GM18867 (cell line): ENCODE measurements at regions not wholly inside any gene's neighbourhood (a gene's known extent, or its start where the extent isn't known, plus 50 kb on each side); places are given as distances from the start of the nearest gene placed in this dataset.

Experiments used
- ATAC-seq: cut with Tn5 transposase; IDR thresholded peaks from one replicate; pipeline ENCODE4 v1.9.1; 2021; ENCODE audit warnings: mild to moderate bottlenecking, moderate library complexity; ENCODE audit not compliant: unreplicated experiment

DNA sequence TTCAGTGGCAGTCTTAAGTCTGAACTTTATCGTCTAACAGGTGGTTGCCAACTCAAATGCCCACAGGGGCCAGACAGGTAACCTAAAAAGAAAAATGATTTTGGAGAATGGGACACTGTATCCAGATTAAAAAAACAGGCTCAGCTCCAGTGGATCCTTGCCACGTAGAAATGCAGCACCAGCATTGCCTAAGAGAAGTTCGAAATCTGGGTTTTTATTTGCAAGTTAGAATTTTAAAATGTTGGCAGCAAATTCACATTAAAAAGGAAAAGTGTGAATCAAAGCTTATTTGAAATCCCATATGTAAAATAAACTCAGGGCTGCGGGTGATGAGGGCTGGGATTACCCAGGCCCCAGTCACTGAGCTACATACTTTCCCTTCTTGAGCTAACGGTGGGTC, 408.5 kb upstream of the SUCLG2 start:
- no peak for ATAC-seq

DNA sequence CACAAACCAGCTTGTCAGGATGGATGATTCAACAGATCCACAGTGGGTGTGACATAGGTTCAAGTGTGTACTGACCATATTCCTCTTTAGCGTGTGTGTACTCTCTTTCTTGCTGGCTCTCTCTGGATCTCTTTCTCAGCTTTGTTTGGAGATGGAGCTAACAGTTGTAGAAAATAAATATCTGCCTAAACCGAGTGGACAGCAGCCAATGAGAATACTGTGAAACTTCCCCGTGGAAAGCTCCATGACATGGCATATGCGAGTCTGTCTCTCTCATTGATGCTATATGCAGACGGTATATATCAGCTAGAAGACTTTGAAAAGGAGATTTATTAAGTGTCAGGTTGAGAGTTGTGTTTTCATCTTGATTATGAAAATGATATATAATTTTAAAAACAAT, 406.5 kb upstream of the SUCLG2 start:
- no peak for ATAC-seq

DNA sequence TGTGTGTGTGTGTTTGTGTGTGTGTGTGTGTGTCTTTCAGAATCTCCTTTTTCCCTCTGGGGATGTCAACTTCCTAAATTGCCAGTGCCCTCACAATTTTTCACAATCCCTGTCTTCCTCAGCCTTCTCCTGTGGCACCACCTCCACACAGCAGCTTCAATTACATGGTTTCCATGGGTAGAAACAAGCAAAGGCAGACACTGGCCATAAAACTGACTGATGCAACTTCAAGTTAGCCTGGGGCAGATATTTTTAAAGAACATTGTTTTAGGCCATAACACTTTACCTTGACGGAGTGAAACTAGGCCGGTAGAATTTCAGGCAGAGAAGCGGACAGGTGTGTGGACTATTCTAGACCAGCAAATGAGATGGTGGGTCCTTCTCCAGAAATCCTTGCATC, 405.8 kb upstream of the SUCLG2 start:
- no peak for ATAC-seq

DNA sequence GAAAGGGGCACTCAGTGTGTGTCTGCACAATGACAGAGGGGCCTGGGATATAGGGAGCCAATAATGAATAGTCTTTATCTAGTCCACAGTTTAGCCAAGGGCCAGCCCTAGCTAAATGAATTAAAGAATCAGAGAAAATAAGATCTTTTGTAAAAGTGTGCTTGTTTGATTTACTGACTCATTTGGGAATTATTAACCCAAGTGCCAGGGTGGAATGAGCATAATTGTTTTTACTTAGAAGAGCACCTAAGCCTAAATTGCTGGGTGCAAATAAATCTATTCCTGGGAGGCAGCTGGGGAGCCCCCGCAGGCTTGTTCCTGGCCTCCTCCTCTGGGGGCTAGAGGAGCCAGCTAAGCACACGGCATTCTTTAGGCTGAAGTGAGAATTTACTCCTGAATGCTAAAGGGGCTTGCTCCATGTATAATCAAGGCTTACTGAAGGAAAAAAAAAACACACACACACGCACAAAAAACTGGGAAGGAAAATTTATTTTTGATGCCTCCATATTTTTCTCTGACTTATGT, 405.3 kb upstream of the SUCLG2 start:
- ATAC-seq: no peak

DNA sequence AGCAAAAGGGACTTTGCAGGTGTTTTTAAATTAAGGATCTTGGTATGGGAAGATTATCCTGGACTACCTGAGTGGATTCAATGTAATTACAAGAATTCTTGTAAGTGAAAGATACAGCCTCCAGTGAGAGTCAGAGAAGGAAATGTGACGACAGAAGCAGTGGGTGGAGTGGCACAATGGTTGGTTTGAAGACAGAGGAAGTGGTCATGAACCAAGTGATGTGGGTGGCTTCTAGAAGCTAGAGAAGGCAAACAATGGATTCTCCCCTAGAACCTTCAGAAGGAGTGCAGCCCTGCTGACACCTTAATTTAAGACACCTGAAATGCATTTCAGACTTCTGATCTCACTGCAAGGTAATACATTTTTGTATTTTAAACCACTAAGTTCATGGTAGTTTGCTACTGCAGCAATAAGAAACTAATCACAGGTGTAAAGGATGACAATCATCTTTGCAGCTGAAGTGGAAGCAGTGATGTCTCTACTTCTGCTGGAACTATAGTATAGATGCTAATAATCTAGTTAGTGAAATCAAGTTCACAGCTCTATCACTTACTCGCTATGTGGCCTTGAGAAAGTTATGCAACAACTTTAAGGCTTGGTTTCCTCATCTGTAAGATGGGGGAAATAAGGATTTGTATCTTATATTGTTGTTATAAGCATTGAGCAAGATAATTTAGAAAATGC, 403.4 kb upstream of the SUCLG2 start:
- ATAC-seq: no peak

DNA sequence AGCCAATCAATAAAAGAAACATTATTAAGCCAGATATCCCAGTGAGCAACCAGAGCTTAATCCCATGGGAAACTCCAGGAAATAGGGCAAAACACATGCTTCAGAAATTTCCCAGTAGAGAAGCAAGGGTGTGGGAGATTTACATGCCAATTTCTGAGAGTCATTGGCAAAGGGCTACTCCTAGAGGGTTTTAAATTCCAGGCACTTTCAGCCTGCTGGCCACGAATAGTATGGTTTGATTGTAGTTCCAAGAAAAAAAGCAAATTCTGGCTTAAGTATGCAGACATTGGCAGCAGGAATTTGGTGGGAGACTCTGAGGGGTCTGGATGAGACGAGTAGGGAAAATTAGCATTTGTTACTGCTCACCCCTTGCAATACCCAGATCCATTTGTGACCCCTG, 402.1 kb upstream of the SUCLG2 start:
- no peak for ATAC-seq

DNA sequence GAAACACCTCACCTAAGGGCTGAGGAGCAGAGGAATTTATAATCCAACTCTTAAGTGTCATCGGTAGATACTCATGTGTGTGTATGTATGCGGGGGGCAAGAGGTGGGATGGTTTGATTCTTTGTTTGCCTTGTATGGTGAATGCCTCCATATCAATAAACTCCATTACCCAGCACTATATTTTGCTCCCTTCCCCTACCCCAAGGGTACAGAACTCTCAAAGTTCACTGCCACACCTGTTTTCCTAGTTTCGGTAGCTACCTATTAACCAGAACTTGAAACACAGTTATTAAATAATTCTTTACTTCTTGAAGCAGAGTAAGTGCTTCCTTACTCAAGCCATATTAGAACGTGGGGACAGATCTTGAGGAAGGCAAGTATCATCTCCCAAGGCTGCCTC, 400.8 kb upstream of the SUCLG2 start:
- ATAC-seq: no peak

DNA sequence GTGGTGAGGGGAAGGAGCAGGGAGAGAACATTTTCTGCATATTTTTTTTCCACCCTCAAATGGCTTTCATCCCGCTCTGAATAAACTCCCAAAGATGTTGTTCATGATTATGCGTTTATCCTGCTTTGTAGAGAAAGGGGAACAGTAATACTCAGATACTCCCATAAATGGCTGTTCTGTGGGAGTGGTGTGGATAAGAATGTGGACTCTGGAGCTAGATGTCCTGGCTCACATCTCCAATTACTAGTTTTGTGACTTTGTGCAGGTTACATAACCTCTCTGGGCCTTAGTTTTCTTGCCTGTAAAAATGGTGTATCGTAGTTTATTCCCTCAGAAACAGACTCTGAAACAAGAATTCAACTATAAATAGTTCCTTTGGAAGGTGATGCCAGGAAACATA, 395.4 kb upstream of the SUCLG2 start:
- no peak for ATAC-seq

DNA sequence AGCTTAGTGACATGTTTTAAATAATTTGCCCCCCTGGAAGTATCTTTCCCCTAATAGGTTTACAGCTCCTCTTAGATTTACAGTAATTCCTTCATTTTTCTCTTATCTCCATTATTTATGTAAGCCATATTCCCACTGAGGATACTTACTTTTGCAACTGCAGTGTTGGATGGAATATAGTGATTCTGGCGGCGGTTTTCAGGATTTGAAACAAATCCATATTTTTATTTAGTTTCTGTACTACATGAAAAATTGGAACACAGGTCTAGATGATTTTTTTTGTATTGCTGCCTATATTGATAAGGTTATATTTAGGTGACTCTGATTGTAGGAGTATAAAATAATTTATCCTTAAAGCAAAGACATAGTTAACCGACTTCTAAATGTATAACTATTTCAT, 391.6 kb upstream of the SUCLG2 start:
- ATAC-seq: no peak

DNA sequence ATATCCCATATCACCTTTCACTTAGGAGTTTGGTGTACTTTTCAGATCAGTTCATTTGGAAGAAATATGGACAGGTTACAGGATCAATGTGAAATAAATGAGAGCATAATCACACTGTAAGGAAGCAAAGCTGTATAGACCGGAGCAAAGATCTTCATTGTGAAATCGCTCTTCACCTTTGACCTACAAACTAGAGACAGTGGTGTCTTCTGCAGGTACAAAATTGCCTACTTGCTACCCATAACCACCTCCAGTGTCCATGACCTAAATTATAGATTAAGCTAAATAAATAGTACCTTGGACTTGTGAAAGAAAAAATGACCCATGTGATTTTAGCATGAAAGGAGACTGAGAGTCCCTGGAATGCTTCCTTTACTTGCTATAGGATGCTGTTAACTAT, 379.5 kb upstream of the SUCLG2 start:
- ATAC-seq: no peak

DNA sequence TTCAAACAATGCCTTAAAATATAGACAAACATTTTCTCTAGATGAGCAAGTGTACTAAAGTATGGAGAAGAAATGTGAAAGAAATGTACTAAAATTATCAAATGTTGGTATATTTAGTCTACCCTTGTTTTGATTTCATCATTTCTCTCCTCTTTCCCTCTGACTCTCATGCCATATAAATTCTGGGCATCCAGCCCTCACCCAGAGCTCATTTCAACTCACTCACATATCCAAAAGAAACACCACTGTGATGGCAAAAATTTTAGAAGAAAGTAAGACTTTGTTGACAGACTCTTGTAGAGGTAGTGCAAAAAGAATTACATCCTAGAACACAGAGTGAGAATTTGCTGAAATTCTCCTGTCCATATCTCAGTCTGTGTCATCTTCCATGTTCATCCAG, 377.8 kb upstream of the SUCLG2 start:
- no peak for ATAC-seq

DNA sequence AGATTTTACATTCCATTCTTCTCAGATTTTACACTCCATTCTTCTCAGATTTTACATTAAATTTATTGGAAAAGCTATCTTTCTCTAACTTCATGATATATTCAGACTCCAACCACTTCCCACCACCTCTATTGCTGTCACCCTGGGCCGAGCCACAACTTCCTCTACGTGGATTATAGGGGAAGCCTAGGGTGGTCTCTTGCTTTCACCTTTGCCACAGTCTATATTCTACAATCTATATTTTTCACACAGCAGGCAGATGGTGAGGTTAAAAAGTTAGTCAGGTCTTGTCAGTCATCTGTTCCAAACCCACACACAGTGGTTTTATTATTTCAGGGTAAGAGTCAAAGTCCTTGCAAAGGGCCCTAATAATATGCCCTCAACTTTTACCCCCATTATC, 370.8 kb upstream of the SUCLG2 start:
- ATAC-seq: no peak

DNA sequence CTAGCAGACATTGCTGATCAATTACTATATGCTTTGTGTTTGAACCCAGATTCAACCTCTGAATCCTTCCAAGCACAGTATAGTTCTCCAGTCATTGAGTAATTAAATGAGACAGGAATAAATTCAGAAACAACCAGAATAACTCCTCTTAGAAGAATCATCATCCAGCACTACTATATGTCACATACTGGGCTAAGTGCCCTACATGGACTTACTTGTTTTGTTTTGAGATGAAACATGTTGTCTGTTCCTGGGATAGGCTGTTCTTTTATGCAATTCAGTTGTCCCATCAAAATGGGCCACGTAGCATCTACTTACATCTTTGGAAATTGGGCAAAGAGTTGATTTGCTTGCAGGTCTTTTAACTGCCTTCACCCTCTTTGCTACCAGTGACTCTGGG, 365.5 kb upstream of the SUCLG2 start:
- no peak for ATAC-seq

DNA sequence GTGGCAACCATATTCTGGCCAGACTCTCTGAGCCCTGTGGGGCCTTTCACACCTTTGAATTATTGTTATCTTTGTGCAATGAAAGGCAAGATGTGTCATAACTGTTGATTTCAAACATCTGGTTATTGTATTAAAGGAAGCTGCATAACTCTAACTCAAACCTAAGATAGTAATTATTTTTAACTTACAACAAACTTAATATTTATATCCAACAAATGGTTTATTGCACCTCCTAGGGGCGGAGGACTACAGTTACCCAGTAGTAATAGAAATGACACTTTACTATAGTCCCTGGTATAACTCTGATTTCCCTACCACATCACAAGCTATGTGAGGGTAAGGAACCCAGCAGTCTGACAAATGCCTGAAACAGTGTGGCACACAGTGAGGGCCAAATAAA, 363.9 kb upstream of the SUCLG2 start:
- no peak for ATAC-seq

DNA sequence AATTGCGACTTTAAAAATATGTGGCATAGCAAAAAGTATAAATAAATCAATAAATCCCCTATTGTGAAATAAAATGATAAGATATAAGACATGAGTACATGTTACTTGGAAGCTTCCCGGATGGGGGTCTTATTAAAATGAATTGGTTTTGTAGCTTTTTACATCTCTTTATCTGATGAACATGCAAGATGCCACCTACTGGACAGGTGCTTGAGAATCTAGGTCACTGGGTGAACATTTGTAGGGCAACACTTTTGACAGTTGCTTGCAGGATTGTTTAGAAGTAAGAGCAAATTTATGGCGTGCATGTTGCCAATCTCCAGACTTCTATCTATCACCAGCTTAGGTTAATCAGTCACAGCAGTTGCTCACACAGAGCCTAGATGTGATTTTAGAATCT, 362.7 kb upstream of the SUCLG2 start:
- ATAC-seq: no peak

DNA sequence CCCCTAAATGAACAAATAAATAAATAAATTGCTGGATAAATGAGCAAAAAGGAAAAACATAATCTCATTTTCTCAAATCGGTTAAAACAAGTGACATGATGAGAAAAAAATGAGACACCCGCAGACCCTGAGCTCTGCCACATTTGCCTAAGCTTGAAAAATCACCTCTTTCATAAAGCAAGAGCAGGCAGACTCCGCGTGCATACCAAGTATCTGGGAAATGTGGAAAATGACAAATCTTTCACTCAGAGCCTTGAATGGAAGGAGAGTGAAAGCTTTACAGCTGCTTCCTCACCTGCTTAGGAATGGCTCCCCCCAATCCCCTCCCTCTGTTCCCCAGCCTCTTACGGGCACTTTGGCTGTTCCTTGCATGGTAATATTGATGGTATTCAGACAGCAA, 355.5 kb upstream of the SUCLG2 start:
- no peak for ATAC-seq

DNA sequence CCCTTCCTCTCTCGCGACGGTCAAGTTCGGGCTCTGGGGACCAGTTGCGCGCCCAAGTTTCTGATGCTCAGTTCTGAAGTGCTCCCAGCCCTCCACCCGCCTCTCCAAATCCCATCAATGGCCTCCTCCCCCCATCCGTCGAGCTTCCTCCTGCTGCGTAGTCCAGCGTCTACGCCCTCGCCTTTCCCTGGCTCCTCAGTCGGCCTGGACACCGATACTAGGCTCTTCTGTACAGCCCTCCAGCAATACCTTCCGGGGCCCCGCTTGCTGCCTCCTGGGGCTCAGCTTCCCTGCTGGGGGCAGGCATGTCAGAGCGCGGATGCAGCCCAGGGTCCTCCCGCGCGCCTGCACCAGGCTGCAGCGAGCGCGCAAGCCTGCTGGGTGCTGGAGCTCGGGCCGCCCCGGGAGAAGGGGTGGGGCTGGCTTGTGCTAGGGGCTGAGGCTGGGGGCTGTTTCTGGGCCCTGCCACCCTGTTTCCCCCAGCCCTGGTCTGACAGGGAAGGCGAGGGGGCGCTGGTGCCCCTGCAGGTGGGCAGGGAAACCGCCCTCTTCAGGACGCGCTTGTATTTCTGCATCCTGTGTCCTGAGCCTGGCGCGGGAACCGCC, 353.3 kb upstream of the SUCLG2 start:
- ATAC-seq: no peak

DNA sequence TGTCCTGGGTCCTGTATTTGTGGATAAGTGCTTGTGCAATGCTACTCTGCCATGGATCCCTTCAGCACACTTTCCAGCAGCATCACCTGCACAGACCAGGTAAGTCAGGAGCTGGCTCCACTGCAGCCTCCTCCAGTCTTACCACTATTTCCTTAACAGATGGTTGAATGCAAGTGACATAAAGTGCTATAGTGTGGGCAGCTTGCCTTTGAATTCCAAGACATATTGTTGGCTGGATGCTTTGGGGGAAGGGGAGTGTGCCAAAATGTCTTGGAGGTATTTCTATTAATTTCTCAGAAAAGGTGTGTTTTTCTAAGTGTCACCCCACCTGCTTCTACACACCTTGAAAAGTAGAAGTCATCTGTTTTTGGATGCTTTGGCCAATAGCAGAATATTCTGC, 352.2 kb upstream of the SUCLG2 start:
- ATAC-seq: no peak

DNA sequence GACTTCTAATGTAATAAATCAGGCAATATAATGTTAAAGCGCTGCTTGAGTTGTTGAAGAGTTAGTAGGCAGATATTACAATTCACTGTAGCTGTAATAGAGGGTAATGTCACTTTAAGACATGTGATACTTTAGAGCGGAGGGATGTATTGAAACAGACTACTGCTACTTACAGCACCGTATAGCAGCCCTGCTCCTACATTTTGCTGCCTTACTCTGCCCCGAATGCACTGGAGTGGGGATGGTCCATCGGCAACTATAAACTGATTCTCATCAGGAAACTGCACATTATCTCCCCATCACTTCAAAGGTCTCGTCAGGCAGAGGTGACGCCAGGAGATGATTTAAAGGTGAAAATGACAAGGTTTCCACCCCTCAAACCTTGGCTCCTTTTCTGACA, 349.7 kb upstream of the SUCLG2 start:
- ATAC-seq: no peak

DNA sequence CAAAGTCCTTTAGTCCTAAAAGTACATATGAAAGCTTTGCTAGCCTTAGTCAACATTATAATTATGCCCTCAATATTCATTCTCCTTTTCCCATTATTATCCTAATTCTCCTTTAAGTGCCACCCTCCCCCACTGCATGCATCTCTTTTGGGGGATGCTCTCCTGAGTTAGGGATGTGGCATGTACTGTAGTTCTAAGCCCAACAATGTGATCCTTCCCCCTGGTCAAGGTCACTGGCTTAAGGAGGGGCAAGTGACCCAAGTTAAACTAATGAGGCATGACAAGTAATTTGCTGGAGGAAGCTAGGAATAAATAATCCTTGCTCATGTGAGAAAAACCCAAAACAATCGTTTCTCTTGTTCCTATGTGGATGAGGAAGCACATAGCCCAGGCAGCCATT, 343.9 kb upstream of the SUCLG2 start:
- ATAC-seq: no peak

DNA sequence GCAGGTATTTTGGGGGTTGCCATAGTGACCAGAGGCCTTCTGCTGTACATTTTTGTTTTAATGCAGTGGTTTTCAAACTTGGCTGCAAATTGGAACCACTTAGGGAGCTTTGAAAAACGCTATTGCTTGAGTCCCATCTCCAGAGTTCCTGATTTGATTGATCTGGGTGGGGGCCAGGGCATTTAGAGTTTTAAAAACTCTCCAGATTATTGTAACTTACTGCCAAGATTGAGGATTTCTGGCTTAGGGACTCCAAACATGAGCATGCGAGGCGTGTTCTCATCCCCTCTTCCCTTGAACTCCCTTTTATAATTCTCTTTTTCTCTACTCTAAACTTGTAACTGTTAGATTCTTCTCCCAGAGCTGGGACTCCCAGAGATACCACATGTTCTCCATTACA, 340.8 kb upstream of the SUCLG2 start:
- no peak for ATAC-seq

DNA sequence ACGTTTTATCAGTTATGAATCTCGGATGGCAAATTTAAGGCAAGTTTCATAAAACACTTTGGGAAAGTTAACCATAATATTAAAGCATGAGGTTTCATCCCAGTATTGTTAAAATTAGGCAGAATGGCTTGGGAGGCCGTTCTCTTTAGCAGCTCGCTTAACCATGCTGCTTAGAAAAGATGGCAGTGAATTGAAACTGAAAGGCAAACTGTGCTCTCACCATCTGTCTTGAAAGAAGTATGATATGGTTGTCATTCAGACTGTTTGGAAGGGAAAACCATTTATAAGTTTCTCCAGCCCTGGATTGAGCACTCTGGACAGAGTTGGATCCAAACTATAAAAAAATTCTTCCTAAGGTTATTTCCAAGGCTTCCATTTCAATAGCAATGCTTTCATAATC, 332.3 kb upstream of the SUCLG2 start:
- peak; percentile 74 for ATAC-seq

DNA sequence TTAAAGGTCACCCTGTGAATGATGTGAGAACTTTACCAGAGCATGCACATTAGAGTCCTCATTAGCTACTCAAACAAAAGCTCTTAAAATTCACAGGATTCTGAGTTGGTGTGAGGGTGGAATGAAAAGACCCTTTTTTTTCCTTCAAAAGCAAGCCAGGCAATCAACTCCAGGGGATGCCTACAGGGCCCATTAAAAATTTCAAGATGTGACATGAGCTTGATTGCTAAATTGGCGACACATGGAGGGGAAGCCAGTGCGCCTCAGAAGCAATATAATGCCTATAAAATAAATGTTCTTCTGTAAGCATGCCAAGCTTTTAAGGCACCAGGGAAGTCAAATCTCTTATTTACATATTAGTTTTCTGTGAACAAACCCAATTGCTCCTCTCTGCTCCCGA, 328.8 kb upstream of the SUCLG2 start:
- ATAC-seq: no peak
